Osteocyte (in vitro differentiated cells): ENCODE measurements at regions not wholly inside any gene's neighbourhood (a gene's known extent, or its start where the extent isn't known, plus 50 kb on each side); places are given as distances from the start of the nearest gene placed in this dataset.

ENCODE experiments used
- DNase-seq: peaks from one replicate; pipeline ENCODE4 v3.0.0; 2021; ENCODE audit warnings: mixed read lengths; ENCODE audit not compliant: unreplicated experiment; ENCODE audit errors: extremely low spot score
- H3K27ac Mint-ChIP-seq: one replicate; pipeline ENCODE4 v1.8.0; 2021; ENCODE audit warnings: mild to moderate bottlenecking, mixed read lengths; ENCODE audit not compliant: unreplicated experiment
- H3K27me3 Mint-ChIP-seq: one replicate; pipeline ENCODE4 v1.8.0; 2021; ENCODE audit warnings: mixed read lengths; ENCODE audit not compliant: unreplicated experiment
- H3K36me3 Mint-ChIP-seq: one replicate; pipeline ENCODE4 v1.8.0; 2021; ENCODE audit warnings: mixed read lengths; ENCODE audit not compliant: unreplicated experiment
- H3K4me1 Mint-ChIP-seq: one replicate; pipeline ENCODE4 v1.8.0; 2021; ENCODE audit warnings: mixed read lengths; ENCODE audit not compliant: unreplicated experiment
- H3K4me3 Mint-ChIP-seq: one replicate; pipeline ENCODE4 v1.8.0; 2021; ENCODE audit warnings: mild to moderate bottlenecking, moderate library complexity, mixed read lengths; ENCODE audit not compliant: unreplicated experiment
- H3K9me3 Mint-ChIP-seq: one replicate; pipeline ENCODE4 v1.8.0; 2021; ENCODE audit warnings: mixed read lengths; ENCODE audit not compliant: unreplicated experiment
- TF ChIP-seq, protein P1 (sequence below): fragments of 200-600 bp; sonication (generic); IDR thresholded peaks from 2 replicates; pipeline ENCODE4 v1.5.0; 2021; ENCODE audit warnings: antibody characterized with exemption, mild to moderate bottlenecking, moderate library complexity

DNA sequence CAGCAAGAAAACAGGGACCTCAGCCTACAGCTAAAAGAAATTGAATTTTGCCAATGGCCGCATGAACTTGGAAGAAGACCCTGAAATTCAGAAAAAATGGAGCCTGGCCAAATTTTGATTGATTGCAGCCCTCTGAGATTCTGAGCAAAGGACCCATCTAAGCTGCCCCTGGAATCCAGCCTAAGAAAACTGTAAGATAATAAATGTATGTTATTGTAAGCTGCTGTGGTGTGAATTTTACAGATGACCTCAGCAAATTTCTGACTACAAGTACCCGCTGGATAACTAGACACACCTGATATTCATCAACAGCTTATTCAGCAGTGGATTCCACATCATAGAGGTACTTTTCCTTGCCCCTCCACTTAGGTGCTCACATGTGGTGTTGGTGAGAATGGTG, 119.5 kb upstream of the EPHA5 start:
- no peaks in the 10 kb centered on the region for H3K36me3 Mint-ChIP-seq
- no peak overlapping the region for H3K27ac Mint-ChIP-seq
- H3K4me1 Mint-ChIP-seq, result peaks cover 29% of the 10 kb centered on the region
- no peaks in the 10 kb centered on the region for H3K27me3 Mint-ChIP-seq
- peaks cover 2% of the 10 kb centered on the region for H3K9me3 Mint-ChIP-seq
- no peak for DNase-seq
- no peak overlapping the region for H3K4me3 Mint-ChIP-seq
- TF ChIP-seq, protein P1, sequence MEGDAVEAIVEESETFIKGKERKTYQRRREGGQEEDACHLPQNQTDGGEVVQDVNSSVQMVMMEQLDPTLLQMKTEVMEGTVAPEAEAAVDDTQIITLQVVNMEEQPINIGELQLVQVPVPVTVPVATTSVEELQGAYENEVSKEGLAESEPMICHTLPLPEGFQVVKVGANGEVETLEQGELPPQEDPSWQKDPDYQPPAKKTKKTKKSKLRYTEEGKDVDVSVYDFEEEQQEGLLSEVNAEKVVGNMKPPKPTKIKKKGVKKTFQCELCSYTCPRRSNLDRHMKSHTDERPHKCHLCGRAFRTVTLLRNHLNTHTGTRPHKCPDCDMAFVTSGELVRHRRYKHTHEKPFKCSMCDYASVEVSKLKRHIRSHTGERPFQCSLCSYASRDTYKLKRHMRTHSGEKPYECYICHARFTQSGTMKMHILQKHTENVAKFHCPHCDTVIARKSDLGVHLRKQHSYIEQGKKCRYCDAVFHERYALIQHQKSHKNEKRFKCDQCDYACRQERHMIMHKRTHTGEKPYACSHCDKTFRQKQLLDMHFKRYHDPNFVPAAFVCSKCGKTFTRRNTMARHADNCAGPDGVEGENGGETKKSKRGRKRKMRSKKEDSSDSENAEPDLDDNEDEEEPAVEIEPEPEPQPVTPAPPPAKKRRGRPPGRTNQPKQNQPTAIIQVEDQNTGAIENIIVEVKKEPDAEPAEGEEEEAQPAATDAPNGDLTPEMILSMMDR, result no peak

GRCh38 chr4:65789341-65789740, 119.1 kb upstream of the EPHA5 start:
- Mint-ChIP-seq H3K27me3 (no peaks in the 10 kb centered on the region), H3K27ac (no peak overlapping the region), H3K9me3 (peaks cover 3% of the 10 kb centered on the region), H3K36me3 (no peaks in the 10 kb centered on the region), H3K4me3 (no peak overlapping the region), H3K4me1 (peaks cover 29% of the 10 kb centered on the region)
- TF ChIP-seq, protein P1, result no peak
- no peak for DNase-seq

GRCh38 chr4:65777270-65777669, 107.0 kb upstream of the EPHA5 start:
- no peaks in the 10 kb centered on the region for H3K27me3 Mint-ChIP-seq
- peaks cover 12% of the 10 kb centered on the region for H3K9me3 Mint-ChIP-seq
- TF ChIP-seq, protein P1, result no peak
- no peak for DNase-seq
- H3K27ac Mint-ChIP-seq, result no peak overlapping the region
- no peaks in the 10 kb centered on the region for H3K4me1 Mint-ChIP-seq
- H3K36me3 Mint-ChIP-seq, result peaks cover 6% of the 10 kb centered on the region
- no peak overlapping the region for H3K4me3 Mint-ChIP-seq

GRCh38 chr4:65773636-65774035, 103.3 kb upstream of the EPHA5 start:
- Mint-ChIP-seq H3K27ac (no peak overlapping the region), H3K4me1 (no peaks in the 10 kb centered on the region), H3K36me3 (peaks cover 10% of the 10 kb centered on the region), H3K27me3 (no peaks in the 10 kb centered on the region), H3K9me3 (peaks cover 24% of the 10 kb centered on the region), H3K4me3 (no peak overlapping the region)
- TF ChIP-seq, protein P1, result no peak
- no peak for DNase-seq

GRCh38 chr4:65747386-65747785, 77.1 kb upstream of the EPHA5 start:
- H3K4me1 Mint-ChIP-seq, result peaks cover 2% of the 10 kb centered on the region

More at GRCh38 chr4:65747386-65747785, 77.1 kb upstream of the EPHA5 start:
- TF ChIP-seq, protein P1, result no peak
- Mint-ChIP-seq H3K4me3 (no peak overlapping the region), H3K9me3 (no peaks in the 10 kb centered on the region), H3K36me3 (no peaks in the 10 kb centered on the region), H3K27ac (no peak overlapping the region), H3K27me3 (no peaks in the 10 kb centered on the region)
- no peak for DNase-seq
